Stimulated activated naive B cell treated with anti-CD40 and anti-IgM and Interleukin-4, amounts not matched to agents 10 μg/mL and 1 μg/mL and 100 μg/mL, for 72 hours (primary cell): ENCODE measurements at regions not wholly inside any gene's neighbourhood (a gene's known extent, or its start where the extent isn't known, plus 50 kb on each side); places are given as distances from the start of the nearest gene placed in this dataset.
"Not testable (repeated sequence)": the region's sequence is repeated elsewhere in the genome, so short reads cannot be mapped to it uniquely, and the experiment has no call there.

Experiments
- ATAC-seq, 2 donors: fragments of 150-1000 bp; cut with Tn5 transposase; replicated peaks; 2 replicates each; pipeline ENCODE4 v1.10.0; 2021; ENCODE audit warnings: moderate library complexity in 1 of 2
- DNase-seq: peaks from one replicate; pipeline ENCODE4 v3.0.0; 2021
- H3K27ac Mint-ChIP-seq: one replicate; pipeline ENCODE4 v1.8.0; 2022; ENCODE audit warnings: mild to moderate bottlenecking, mixed read lengths
- H3K27me3 Mint-ChIP-seq, 2 donors: one replicate each; pipeline ENCODE4 v1.8.0; 2022; ENCODE audit warnings: mixed read lengths in 2 of 2
- H3K36me3 Mint-ChIP-seq, 2 donors: one replicate each; pipeline ENCODE4 v1.8.0; 2022; ENCODE audit warnings: mixed read lengths in 2 of 2, mild to moderate bottlenecking in 1 of 2
- H3K4me1 Mint-ChIP-seq, 2 donors: one replicate each; pipeline ENCODE4 v1.8.0; 2022; ENCODE audit warnings: mixed read lengths in 2 of 2, mild to moderate bottlenecking in 1 of 2
- H3K4me3 Mint-ChIP-seq, 2 donors: one replicate each; pipeline ENCODE4 v1.8.0; 2022; ENCODE audit warnings: mild to moderate bottlenecking in 2 of 2, mixed read lengths in 2 of 2, moderate library complexity in 1 of 2
- H3K9me3 Mint-ChIP-seq, 2 donors: one replicate each; pipeline ENCODE4 v1.8.0; 2022; ENCODE audit warnings: mixed read lengths in 2 of 2, mild to moderate bottlenecking in 1 of 2

DNA sequence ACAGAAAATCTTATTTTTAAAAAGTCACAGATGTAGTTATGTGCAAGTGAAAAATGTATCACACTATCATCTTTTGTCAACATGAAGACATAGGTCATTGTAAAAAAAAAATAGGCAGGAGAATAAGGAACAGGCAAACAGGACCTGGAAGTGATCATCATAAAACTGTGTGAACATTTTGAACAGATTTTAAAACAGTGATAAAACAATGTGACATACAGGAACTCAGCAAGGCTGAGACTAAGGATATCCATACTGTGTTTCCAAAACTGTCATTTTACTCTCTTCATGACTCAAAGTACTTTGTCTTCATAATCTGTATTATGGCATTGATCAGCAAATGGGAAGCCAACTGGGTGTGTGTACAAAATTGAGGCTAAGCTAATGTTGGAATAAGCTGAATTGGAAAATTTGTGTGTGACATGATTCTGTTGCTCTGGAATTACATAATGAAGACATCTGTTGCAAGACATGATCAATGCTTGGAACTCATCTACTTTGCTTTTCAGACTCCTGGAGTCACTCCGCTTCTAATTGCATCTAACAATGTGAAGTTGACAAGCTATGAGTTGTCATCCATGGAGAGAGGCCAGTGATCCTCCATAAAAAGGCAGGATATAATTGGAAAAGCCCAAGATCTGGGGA lies 978.7 kb upstream of the NUDT12 start:
- Mint-ChIP-seq H3K4me3 (no peak overlapping the region), H3K27me3 (no peaks in the 10 kb centered on the region), H3K9me3 (peaks cover 2 to 5% of the 10 kb centered on the region in 2 donors), H3K4me1 (no peaks in the 10 kb centered on the region), H3K36me3 (no peaks in the 10 kb centered on the region), H3K27ac (no peak overlapping the region)
- no peak for DNase-seq
- no peak for ATAC-seq

DNA sequence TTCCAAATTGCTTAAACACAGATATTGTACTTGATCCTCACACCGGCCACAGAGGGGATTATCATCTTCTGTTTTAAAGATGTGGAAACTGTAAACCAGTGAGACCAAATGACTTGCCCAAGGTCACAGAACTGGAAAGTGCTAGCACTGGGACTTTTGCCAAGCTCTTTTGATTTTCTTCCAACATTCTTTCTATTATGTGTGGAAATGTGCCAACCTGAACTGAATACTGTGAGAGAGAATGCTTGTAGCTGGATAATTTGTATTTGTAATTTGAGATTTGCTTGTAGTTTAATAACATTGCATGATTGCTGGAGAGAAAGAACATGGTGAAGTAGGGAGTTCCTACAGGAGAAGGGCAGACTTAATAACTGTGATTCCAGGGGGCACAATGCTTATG lies 977.9 kb upstream of the NUDT12 start:
- Mint-ChIP-seq H3K9me3 (peaks cover 2 to 5% of the 10 kb centered on the region in 2 donors), H3K4me1 (no peaks in the 10 kb centered on the region), H3K36me3 (no peaks in the 10 kb centered on the region), H3K27ac (no peak overlapping the region), H3K27me3 (no peaks in the 10 kb centered on the region), H3K4me3 (no peak overlapping the region)
- ATAC-seq (no peak), DNase-seq (no peak)

DNA sequence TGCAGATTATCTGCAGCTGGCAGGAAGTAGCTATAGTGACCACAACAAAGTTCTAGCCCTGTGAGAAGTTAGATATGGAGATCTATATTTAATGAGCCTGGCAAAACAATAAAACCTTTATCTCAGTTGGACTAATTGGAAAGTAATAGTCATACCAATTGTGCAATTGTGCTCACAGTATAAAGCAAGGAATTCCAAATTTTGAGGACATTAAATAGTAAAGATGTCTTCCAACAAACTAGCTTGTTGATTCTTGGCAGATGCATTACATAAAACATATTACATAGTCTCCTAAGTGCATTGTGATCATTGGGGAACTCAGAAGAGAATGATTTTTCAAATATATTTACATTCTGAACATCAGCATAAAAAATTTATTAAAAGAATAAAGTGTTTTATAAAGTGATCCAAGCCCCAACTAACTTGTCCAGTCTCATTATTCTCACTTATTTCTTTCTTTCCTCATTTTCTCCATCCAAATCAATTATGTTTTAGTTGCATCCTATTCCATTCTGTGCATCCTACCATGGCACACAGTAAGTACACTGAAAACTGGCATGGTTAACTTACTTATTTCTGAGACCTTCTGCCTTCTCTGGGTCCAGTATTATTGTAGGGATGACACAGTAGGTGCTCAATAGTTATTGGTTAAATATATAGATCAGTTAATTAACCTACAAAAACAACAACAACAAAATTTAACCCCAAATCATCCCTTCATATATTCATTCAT lies 977.2 kb upstream of the NUDT12 start:
- ATAC-seq (no peak), DNase-seq (no peak)
- Mint-ChIP-seq H3K27me3 (no peaks in the 10 kb centered on the region), H3K36me3 (no peaks in the 10 kb centered on the region), H3K27ac (no peak overlapping the region), H3K4me1 (no peaks in the 10 kb centered on the region), H3K4me3 (no peak overlapping the region), H3K9me3 (peaks cover 2 to 5% of the 10 kb centered on the region in 2 donors)

DNA sequence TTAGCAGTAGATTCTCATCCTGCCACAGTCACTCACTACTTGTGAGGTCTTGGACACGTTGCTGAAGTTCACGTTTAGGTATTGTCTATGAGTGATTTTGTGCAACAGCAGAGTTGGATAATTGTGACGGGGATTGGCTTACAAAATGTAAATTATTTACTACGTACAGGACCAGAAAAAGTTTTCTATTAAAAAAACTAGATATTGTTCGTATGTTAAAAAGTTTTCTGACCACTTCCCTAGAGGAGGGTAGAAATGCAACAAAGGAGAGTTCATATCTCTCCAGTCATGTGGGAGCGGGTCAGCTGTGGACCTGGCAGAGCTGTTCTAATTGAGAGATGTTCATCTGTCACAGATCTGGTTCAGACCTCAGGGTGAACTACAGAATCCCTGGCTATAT lies 976.1 kb upstream of the NUDT12 start:
- DNase-seq, result no peak
- no peaks in the 10 kb centered on the region for H3K36me3 Mint-ChIP-seq
- H3K4me1 Mint-ChIP-seq, result no peaks in the 10 kb centered on the region
- no peak for ATAC-seq
- no peaks in the 10 kb centered on the region for H3K27me3 Mint-ChIP-seq
- H3K9me3 Mint-ChIP-seq, result peaks cover 2 to 5% of the 10 kb centered on the region in 2 donors
- no peak overlapping the region for H3K27ac Mint-ChIP-seq
- H3K4me3 Mint-ChIP-seq, result no peak overlapping the region

DNA sequence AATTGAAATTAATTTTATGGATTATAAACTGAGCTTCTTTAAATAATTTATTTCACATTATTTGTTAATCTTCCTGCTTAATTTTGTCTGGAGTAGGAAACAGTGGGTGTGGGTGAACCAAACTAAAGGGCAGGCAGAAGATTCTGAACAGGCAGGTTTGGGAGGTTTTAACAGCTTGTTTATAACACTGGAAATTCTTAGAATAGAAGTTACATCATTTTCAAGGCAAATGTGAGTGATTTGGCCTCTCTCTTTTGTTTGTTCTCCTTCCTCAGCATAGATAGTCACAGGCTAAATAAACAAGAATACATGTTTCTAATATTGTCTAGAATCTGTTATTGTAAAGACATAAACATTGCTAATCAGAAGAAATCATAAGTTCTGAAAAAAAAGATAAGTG lies 970.9 kb upstream of the NUDT12 start:
- no peaks in the 10 kb centered on the region for H3K27me3 Mint-ChIP-seq
- H3K4me3 Mint-ChIP-seq, result no peak overlapping the region
- no peak overlapping the region for H3K27ac Mint-ChIP-seq
- H3K9me3 Mint-ChIP-seq, result peaks cover 0 to 7% of the 10 kb centered on the region in 2 donors
- no peaks in the 10 kb centered on the region for H3K36me3 Mint-ChIP-seq
- ATAC-seq, result no peak
- H3K4me1 Mint-ChIP-seq, result no peaks in the 10 kb centered on the region
- no peak for DNase-seq

DNA sequence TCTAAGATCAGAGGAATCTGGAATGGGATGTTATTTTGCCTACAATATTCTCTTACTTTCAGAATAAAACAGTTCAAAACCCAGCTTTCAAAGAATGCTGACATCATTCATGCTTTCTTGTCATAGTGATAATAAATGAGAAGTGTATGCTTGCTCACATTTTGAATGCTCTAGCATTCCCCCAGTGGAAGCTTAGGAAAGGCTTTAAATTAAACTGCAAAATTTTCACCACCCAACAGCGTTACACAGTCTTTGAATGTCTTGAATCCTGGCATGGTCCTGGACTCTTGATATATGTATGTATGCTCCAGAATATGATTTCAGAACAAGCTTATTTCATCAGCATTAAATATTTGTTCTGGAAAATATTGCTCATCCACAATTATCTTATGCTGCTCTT lies 964.3 kb upstream of the NUDT12 start:
- no peaks in the 10 kb centered on the region for H3K27me3 Mint-ChIP-seq
- peaks cover 0 to 2% of the 10 kb centered on the region in 2 donors for H3K9me3 Mint-ChIP-seq
- H3K27ac Mint-ChIP-seq, result no peak overlapping the region
- no peak for ATAC-seq
- DNase-seq, result no peak
- H3K36me3 Mint-ChIP-seq, result no peaks in the 10 kb centered on the region
- no peak overlapping the region for H3K4me3 Mint-ChIP-seq
- H3K4me1 Mint-ChIP-seq, result no peaks in the 10 kb centered on the region

DNA sequence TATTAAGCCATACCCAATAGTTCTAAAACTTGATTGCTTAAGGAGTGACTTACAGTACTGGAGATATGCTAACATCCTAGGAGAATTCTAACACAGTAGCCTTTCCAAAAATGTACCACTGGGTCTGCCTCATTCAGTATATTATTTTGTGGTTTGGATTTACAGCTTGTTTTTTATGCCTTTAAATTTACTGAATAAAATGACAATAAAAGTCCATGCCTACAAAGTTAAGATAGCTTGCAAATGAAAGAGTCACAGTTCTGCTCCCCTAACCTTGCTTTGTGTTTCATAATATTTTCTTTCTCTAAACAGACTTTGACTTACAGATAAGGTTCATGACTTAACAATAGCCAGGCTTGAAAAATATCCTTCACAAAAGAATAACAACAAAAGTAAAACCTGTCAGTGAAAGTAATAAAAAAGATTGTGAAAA lies 951.1 kb upstream of the NUDT12 start:
- Mint-ChIP-seq H3K27ac (no peak overlapping the region), H3K4me3 (no peak overlapping the region), H3K36me3 (no peaks in the 10 kb centered on the region), H3K4me1 (no peaks in the 10 kb centered on the region), H3K9me3 (peaks cover 5 to 8% of the 10 kb centered on the region in 2 donors), H3K27me3 (no peaks in the 10 kb centered on the region)
- DNase-seq (no peak), ATAC-seq (no peak)

DNA sequence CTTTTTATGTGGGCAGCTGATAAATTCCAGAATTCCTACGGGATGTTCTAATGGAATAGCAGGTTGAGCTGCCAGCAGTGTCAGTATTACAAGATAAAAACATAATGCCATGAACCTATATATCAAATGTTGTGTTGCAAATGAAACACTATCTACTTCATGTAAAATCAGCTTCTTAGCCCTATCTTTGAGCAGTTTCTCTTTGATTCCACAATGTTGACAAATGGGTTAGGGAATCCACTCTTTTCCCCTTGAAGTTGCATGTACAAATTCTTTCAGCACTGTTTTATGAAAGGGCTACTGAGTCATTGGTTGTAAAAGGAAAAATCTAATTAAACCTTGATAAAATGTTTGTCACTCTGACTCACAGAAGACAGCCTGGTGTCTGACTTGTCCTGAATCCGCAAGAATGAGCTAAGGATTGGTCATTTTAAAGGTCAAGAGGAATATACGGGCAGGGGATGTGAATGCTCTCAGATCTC lies 950.6 kb upstream of the NUDT12 start:
- Mint-ChIP-seq H3K27ac (no peak overlapping the region), H3K9me3 (peaks cover 5 to 13% of the 10 kb centered on the region in 2 donors), H3K36me3 (no peaks in the 10 kb centered on the region), H3K4me3 (no peak overlapping the region), H3K27me3 (no peaks in the 10 kb centered on the region), H3K4me1 (no peaks in the 10 kb centered on the region)
- DNase-seq, result no peak
- no peak for ATAC-seq

DNA sequence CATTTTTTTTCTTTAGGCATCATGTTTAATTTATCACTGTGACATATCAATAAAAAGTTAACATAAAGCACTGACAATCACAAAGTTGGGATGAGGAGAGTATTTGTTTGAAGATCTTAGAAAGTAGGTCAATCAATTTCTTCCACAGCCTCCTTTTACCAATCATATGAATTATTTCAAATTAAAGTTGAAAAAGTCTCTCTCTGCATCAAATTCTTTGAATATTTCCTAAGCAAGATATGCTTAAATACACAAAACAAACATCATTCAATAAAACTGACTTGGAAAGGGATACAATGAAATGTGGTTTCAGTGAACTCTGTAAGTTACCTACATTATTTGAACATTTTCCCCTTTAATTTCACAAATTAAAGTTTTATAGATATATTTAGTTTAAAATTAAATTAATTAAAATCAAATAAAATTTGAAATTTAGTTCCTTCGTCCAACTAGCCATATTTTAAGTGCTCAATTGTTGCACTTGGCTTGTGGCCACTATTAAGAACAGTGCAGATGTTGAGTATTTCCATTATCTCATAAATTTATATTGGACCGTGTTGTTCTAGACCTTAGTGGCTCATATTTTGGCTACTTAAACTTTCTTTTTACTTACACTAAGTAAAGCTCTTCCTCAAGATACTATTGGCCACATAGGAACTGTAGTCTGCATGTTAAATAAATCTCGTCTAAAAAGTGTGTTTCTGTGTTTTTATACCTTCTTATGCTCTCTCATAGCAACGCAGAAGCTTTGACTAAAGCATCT lies 949.7 kb upstream of the NUDT12 start:
- H3K27me3 Mint-ChIP-seq, result no peaks in the 10 kb centered on the region
- H3K27ac Mint-ChIP-seq, result no peak overlapping the region
- ATAC-seq, result no peak
- no peaks in the 10 kb centered on the region for H3K36me3 Mint-ChIP-seq
- peaks cover 5 to 14% of the 10 kb centered on the region in 2 donors for H3K9me3 Mint-ChIP-seq
- no peak overlapping the region for H3K4me3 Mint-ChIP-seq
- no peaks in the 10 kb centered on the region for H3K4me1 Mint-ChIP-seq
- no peak for DNase-seq

DNA sequence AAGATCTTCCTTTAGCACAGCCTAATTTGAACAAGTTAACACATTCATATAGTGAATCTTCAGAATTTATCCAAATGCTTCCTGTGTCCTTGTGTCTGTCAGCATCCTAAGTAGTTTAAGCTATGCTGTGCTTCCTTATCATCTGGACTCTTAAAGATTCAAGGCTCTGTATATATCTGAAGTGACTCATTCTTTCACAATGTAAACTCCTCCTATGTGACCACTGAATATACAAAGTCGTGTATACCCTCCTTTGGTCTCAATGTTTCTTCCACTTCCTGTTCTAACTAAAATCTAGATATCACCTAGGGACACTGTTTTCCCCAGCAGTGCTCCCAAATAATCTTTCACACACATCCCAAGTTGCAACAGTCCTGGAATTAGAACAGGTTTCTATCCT lies 935.7 kb upstream of the NUDT12 start:
- Mint-ChIP-seq H3K4me1 (no peaks in the 10 kb centered on the region), H3K9me3 (peaks cover 5 to 6% of the 10 kb centered on the region in 2 donors), H3K4me3 (no peak overlapping the region), H3K27me3 (no peaks in the 10 kb centered on the region), H3K27ac (no peak overlapping the region), H3K36me3 (no peaks in the 10 kb centered on the region)
- ATAC-seq, result no peak
- DNase-seq, result no peak

DNA sequence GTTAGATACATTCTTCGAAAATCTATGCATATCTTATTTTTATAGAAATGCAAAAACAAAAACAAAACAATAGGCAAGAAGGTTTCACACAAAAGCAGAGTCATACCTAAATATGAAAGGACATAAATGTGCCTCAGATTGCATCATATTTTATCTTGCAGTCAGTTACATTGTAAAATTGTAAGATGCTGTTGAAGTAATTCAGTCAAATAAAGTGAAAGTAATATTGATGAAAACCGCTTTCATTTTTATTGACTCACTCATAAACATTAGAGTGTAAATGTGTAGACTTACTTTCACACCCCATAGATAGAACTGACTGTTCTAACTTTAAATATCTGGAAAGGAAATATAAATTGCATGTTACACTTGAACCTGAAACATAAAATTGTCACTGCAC lies 931.5 kb upstream of the NUDT12 start:
- Mint-ChIP-seq H3K27ac (no peak overlapping the region), H3K9me3 (peaks cover 0 to 2% of the 10 kb centered on the region in 2 donors), H3K4me1 (no peaks in the 10 kb centered on the region), H3K36me3 (no peaks in the 10 kb centered on the region), H3K4me3 (no peak overlapping the region), H3K27me3 (no peaks in the 10 kb centered on the region)
- ATAC-seq (no peak), DNase-seq (no peak)

DNA sequence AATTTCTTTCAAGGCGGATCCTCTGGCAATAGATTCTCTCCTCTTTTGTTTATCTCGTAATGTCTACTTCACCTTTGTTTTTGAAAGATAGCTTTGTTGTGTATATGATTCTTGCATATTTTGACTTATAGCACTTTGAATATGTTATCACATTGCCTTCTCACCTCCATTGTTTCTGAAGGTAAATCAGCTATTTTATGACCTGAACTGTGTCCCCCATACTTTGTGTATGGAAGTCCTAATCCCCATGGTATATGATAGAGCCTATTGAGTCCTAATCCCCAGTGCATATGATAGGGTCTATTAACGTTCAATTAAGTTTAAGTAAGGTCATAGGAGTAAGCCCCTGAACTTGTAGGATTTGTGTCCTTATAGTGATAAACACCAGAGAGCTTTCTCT lies 910.2 kb upstream of the NUDT12 start:
- Mint-ChIP-seq H3K27me3 (no peaks in the 10 kb centered on the region), H3K27ac (no peak overlapping the region), H3K4me3 (no peak overlapping the region), H3K36me3 (no peaks in the 10 kb centered on the region), H3K9me3 (peaks cover 0 to 5% of the 10 kb centered on the region in 2 donors), H3K4me1 (no peaks in the 10 kb centered on the region)
- no peak for DNase-seq
- ATAC-seq, result no peak

DNA sequence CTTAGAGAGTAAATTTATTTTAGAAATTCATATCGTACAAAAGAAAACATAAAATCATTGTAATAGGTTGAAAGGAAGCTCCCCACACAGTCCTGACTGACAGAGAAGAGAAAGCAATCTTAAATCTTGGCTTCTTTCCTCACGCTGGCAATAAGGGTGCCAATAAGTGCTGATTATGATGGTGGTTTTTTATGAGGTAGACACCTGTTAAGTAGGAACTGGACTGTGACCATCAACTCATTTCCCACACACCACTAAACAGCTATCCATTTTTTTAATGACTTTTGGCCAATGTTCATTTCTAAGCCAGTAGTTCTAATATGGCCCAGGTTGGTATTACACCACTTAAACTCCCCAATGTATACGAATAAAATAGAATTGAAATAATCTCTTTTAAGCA lies 893.5 kb upstream of the NUDT12 start:
- H3K27ac Mint-ChIP-seq, result no peak overlapping the region
- H3K9me3 Mint-ChIP-seq, result peaks cover 6 to 13% of the 10 kb centered on the region in 2 donors
- H3K4me3 Mint-ChIP-seq, result no peak overlapping the region
- no peaks in the 10 kb centered on the region for H3K36me3 Mint-ChIP-seq
- DNase-seq (no peak), ATAC-seq (no peak)
- H3K4me1 Mint-ChIP-seq, result no peaks in the 10 kb centered on the region
- no peaks in the 10 kb centered on the region for H3K27me3 Mint-ChIP-seq

DNA sequence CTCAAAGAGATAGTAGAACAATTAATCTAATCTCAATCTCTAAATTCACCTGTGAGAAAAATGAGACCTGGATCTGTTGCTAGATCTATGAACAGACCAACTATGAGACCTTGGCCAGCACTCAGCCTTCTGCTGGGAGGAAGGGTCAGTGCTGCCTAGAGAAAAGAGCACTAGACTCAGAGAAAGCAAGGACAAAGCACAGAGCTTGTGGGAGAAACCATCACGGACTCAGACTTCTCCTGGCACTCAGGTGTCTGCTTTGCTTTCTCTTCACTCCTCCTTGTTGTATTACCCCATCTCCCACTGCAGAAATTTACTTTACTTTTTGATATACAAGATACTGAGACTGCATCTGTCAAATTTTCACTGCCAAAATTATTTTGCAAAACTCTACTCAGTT lies 890.0 kb upstream of the NUDT12 start:
- DNase-seq (no peak), ATAC-seq (no peak)
- Mint-ChIP-seq H3K27ac (no peak overlapping the region), H3K27me3 (no peaks in the 10 kb centered on the region), H3K9me3 (peaks cover 6% of the 10 kb centered on the region in 2 donors), H3K4me1 (no peaks in the 10 kb centered on the region), H3K36me3 (no peaks in the 10 kb centered on the region), H3K4me3 (no peak overlapping the region)

DNA sequence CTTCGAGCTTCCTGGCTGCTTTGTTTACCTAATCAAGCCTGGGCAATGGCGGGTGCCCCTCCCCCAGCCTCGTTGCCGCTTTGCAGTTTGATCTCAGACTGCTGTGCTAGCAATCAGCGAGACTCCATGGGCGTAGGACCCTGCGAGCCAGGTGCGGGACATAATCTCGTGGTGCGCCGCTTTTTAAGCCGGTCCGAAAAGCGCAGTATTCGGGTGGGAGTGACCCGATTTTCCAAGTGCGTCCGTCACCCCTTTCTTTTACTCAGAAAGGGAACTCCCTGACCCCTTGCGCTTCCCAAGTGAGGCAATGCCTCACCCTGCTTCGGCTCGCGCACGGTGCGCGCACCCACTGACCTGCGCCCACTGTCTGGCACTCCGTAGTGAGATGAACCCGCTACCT lies 889.3 kb upstream of the NUDT12 start:
- H3K27me3 Mint-ChIP-seq, DNase-seq, H3K9me3 Mint-ChIP-seq, ATAC-seq, H3K27ac Mint-ChIP-seq, H3K4me1 Mint-ChIP-seq, H3K36me3 Mint-ChIP-seq, H3K4me3 Mint-ChIP-seq: not testable (repeated sequence)
